HS-5 (cell line): ENCODE measurements at regions not wholly inside any gene's neighbourhood (a gene's known extent, or its start where the extent isn't known, plus 50 kb on each side); places are given as distances from the start of the nearest gene placed in this dataset.
"Not testable (repeated sequence)": the region's sequence is repeated elsewhere in the genome, so short reads cannot be mapped to it uniquely, and the experiment has no call there.

Experiments used
- DNase-seq: peaks from one replicate; pipeline ENCODE4 v3.0.0-alpha.2; 2012; ENCODE audit warnings: low read depth

DNA sequence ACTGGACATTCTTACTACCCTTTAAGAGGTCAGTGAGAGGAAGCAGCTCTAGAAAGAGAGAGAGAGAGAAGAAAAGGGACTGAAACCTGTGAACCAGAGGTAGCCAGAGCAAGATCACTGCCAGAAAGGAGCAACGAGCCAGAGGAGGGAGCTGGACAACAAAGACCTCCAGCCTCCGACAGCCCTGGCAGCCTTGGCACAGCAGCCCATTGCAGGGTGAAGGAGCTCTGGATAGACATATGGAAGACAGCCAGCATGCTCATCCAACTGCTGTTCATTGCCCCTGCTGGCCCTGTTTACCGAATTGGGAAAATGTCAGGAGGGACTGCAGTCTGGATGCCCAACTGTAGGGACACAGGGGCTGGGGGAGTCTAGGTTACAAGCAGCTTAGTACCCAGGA, 228.4 kb upstream of the SLC35G4 start:
- no peak for DNase-seq

DNA sequence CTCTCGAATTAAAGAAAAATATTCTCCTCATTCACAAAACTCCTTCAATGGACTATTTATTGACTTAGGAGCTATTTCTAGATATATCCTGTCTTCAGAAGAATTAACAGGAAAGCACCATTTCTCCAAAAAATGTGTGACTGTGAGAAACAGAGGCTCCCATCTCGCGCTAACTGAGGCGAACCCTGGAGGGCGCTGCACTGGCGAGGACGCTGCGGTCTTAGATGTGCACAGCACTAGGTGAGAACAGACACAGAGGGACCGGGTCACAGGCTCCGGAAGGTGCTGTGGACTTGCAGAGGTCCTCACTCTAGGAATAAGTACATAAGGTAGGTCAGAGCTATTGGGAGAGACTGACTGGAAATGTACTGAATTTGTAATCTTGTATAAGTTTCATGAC, 229.7 kb upstream of the SLC35G4 start:
- DNase-seq: no peak

DNA sequence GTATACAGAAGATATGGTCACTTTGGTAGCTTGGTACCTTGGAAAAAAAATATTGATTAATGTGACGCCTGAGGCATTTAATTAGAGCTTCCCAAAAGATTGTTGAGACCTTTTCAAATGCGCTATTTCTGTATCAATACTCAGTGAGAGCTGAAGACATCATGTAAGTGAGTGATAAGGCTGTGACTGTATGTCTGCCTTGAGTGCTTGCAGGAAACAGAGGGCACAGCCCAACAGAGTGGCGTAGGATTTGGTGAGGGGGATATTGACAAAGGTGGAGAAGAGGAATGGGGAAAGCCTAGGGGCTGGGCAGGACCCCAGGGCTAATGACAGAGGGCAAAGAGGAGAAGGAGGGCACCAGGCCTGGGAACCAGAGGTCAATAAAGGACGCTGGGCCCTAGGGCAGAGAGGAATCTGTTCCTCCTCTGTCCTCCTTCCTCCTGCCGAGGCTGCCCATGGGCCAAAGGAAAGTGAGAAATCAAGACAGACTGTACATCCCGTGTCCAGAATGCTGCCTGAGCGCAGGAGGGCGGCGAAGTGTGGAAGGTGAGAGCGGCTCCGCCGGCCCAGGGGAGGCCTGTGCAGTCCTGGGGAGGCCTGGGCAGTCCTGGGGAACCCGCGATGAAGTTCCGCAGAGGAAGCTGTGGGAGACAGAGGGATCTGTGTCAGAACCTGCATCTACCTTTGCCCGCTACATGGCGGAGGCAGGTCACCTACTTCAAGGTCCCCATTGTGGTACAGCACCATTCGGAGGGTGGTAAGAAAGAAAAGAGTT, 228.6 kb upstream of the PIEZO2 start:
- no peak for DNase-seq

DNA sequence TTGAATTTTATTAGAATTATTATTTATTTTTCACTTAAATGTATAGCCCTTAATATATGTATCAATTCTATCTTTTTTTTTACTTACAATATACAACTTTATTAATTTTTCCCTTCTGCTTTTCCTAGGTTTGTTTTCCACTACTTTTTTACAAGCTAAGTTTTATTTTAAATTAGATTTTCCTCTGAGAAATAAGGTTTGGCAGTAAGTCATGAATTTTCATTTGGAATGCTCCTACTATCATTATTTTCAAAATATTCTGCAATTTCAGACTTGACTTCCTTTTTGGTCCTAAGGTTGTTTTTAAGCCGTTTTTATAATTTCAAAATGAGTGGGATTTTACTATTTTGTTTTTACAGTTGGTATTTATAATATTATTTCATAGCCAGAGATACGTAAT, 222.8 kb upstream of the PIEZO2 start:
- DNase-seq: no peak

DNA sequence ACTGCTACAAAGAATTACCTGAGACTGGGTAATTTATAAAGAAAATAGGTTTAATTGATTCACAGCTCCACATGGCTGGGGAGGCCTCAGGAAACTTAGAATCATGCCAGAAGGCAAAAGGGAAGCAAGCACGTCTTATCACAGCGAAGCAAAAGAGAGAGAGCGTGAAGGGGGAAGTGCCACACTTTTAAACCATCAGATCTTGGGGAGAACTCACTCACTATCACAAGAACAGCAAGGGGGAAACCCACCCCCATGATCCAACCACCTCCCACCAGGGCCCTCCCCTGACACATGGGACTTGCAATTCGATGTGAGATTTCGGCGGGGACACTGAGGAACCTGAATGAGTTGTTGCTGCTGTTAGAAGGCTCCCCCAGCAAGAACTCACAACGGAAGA, 220.2 kb upstream of the PIEZO2 start:
- DNase-seq: no peak

DNA sequence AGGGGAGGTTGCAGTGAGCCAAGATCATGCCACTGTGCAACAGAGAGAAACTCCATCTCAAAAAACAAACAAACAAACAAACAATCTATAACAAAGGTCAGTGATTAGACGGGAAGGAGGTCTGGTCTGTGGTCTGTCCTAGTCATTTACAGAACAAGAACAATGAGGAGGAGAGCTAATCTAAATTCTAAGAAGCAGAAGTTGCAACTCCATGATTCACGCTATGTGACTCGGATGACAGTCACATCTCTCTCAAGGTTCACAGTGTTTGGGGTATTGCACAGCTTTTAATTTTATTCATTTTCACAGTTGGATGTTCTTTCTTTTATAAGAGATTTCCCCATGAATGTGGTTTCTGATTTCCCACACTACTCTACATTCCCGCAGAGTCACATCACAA, 218.7 kb upstream of the PIEZO2 start:
- DNase-seq: peak; percentile 33

DNA sequence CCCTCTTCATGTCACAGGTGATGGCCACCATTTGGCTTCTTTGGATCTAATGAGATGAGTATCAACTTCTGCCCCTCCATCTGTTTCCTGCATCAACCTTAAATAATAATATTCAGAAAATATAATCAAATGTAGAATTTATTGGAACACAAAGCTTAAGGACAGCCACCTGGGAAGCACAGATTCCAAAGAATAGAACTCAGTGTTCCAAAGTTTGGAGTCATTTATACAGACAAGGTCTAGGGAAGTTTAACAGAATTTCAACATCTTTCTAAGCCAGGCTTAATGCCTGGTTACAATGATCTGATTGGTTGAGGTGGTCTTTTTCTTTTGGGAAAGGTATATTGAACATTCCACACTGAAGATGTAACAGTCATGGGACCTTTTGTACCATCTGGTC, 218.0 kb upstream of the PIEZO2 start:
- no peak for DNase-seq

DNA sequence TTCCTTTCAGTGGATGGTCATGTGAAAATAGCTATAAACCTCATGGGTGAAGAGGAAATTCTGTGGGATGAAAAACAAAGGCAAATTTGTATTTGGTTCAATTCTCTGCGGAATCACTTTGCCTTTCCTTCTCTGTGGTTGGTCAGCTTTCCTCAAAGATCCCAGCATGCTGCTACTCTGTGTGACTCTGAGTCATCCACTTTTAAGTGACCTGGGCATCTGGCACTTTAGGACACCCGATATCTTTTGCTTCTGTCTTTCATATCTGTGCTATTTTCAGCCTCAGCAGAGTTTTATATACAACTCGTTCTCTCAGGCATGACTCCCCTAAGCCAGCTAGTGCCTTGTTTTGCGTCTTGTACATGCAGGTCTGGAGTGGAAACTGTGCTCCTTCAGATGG, 217.0 kb upstream of the PIEZO2 start:
- DNase-seq: no peak

DNA sequence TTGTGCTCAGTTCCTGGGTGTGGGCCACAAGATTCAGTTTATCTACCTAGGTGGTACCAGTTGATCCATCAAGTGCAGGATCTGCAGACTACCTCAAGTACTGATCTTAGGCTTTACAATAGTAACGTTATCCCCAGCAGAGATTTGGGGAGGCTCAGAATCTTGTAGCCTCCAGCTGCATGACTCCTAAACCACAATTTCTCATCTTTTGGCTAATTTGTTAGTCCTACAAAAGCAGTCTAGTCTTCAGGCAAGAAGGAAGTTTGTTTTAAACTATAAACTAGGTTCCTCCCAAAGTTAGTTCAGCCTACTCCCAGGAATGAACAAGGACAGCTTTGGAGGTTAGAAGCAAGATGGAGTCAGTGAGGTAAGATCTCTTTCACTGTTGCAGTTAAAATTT, 213.5 kb upstream of the PIEZO2 start:
- DNase-seq: no peak

DNA sequence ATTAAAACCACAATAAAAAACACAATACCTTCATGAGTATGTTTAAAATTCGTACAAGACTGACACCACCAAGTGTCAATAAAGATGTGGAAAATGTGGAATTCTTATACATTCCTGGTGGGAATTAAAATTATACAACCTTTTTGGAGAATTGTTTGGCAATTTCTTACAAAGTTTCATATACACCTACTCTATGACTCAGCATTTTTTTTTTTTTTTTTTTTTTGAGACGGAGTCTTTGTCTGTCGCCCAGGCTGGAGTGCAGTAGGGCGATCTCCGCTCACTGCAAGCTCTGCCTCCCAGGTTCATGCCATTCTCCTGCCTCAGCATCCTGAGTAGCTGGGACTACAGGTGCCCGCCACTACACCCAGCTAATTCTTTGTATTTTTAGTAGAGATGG, 212.5 kb upstream of the PIEZO2 start:
- not testable (repeated sequence) for DNase-seq

DNA sequence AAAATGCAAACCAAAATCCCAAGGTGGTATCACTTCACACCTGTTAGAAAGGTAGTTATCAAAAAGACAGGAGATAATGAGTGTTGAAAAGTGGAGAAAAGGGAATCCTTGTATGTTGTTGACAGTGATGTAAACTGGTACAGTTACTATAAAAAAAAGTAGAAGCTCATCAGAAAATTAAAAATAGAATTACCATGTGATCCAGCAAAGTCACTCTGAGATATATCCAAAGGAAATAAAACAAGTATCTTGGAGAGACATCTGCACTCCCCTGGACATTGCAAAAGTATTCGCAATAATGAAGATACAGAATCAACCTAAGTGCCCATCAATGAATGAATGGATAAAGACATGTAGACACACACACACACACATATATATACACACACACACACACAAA, 208.3 kb upstream of the PIEZO2 start:
- DNase-seq: no peak

DNA sequence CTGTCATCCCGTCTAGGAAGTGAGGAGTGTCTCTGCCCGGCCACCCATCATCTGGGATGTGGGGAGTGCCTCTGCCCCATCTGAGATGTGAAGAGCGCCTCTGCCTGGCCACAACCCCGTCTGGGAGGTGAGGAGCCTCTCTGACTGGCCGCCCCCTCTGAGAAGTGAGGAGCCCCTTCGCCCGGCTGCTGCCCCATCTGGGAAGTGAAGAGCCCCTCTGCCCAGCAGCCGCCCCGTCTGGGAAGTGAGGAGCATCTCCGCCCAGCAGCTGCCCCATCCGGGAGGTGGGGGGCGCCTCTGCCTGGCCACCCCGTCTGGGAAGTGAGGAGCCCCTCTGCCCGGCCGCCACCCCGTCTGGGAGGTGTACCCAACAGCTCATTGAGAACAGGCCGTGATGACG, 195.2 kb upstream of the PIEZO2 start:
- not testable (repeated sequence) for DNase-seq

DNA sequence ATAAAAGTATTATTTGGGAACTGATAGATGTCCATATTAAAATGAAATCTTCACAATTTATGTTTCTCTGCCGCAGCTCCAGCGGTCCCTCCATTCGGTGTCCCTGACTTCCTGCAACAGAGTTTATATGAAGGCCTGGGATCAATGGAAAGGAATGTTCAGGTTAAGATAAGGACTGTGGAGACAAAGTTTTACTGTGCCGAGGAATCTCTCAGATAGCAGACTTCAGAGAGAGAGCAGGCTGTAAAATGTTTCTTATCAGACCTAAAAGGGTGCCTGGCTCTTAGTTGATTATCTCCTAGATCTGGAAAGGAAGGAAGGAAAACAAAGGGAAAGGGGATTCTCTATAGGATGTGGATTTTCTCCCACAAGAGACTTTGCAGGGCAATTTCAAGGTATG, 193.7 kb upstream of the PIEZO2 start:
- no peak for DNase-seq

DNA sequence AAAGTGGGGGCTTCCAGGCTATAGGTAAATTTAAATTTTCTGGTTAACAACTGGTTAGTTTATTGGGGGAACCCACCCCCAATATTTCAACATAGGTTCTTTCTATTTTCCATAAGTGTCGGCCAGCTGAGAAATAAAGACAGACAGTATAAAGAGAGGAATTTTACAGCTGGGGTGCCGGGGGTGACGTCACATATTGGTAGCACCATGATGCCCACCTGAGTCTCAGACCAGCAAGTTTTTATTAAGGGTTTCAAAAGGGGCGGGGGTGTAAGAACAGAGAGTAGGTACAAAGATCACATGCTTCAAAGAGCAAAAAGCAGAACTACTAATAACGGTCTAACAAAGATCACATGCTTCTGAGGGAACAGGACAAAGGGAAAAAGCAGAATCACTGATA, 192.7 kb upstream of the PIEZO2 start:
- not testable (repeated sequence) for DNase-seq

DNA sequence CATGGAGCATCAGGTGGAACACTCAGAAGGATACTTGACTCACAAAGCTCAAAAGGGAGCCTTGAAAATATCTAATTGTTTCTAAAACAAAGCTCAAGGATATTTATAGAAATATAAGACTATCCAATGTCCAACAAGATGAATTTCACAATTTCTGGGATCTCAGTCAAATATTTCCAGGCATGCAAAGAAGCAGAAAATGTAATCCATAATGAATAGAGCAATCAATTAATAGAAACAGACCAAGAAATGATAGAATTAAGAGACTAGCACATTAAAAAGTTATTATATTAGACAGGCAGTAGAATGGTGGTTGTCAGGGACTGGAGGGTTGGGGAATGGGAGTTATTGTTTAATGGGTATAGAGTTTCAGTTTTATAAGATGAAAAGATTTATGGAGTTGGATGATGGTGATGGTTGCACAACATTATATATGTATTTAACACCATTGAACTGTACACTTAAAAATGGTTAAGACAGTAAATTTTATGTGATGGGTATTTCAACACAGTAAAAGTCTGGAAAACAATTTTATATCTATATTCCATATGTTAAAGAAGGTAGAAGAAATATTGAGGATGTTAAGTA, 189.9 kb upstream of the PIEZO2 start:
- no peak for DNase-seq

DNA sequence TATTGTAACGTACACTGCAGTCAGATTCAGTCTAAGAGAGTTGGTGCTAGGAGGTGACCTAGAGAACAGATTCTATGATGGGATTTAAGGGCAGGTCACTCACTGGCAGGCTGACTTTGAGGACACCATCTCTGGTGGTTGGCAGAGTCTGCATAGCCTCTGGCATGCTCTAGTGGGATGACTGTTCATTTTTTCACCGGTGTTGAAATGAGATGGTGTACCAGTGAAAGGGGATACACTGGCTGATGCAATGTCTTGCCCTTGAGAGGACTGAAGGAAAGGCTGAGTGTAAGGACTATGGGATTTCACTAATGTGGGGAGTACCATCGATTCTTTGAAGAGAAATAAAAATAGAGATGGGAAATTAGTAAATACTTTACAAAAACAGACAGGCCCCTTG, 186.9 kb upstream of the PIEZO2 start:
- DNase-seq: no peak

DNA sequence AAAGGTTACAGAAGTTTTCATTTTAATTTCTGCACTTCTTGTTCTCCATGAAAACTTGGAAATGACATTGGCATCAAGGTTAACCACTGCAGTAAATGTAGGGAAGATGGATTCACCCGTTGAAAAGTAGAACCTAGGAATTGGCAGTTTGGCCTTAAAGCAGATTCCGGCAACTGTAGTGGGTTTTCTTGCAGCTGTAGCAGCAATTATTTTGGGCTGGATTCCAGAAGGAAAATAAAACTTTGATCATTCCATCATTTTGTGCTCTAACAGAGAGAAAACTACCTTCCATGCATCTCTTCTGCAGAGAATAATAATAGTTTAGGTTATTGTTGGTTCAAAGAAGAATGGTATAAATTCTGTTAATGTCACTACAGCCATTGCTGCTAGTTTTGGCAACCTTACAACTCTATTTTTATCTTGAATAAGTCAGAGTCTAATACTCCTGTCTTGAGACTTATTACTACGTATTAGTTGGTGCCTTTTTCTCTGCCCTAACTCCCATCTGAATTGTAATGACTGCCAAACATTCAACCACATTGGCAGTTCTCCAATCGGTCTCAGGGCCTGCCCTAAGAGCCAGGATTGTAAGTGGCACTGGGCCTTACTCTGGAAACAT, 178.1 kb upstream of the PIEZO2 start:
- no peak for DNase-seq

DNA sequence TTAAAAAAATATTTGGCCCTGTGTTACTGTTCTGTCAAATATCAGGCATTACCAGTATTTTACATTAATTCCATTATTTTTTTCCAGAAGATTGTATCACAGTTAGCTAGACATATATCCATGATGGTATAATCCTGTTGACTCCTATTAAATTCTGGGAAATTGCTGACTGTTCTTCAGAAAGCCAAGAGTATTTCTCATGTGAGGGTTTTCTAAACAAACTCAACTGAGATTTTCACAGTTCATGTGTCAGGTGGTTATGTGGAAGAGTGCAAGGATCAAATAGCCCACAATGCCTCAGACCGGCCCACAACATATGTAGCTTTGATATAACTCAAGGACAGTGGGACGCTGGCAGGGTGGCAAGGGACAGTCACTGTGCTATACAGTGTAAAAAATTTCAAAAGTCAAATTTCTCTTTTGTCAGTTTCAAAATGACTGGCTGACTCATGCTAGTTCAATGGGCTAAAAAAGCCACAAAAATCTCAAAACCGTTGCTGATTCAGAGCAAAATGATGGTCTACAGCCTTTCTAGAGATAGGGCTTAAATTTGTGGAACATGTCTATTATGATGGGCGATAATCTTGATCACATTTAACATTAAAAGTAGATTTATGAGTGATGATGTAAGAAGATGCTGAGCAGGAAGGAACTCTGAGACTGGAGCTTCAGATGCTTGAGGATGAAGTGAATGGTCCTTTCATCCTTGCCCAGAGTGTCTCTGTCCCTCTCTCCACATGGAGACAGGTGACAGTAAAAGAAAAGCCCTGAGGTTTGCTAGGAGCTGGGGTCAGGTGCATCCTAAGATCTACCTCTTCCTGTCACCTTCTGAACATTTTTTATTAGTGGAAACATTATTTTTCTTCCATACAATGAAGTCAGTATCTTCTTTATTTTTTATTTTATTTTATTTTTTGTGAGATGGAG, 175.8 kb upstream of the PIEZO2 start:
- DNase-seq: peak; percentile 82

DNA sequence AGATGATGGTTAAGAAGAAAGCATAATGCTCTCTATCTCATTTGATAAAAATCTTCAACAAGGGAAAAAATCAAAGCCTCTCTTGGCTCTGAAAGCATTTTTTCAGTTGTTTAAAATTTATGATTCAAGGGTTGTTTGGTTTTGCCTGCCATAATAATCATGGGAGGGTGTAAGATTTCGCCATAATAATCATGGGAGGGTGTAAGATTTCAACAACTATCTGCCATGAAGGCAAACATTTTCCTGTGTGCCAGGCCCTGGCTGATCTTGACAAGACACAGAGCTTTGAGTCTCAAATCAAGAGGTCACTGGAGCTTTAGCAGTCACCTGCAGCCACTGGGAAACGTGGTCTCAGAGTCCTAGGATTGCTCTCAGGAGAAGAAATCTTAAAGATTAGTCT, 175.1 kb upstream of the PIEZO2 start:
- DNase-seq: no peak

DNA sequence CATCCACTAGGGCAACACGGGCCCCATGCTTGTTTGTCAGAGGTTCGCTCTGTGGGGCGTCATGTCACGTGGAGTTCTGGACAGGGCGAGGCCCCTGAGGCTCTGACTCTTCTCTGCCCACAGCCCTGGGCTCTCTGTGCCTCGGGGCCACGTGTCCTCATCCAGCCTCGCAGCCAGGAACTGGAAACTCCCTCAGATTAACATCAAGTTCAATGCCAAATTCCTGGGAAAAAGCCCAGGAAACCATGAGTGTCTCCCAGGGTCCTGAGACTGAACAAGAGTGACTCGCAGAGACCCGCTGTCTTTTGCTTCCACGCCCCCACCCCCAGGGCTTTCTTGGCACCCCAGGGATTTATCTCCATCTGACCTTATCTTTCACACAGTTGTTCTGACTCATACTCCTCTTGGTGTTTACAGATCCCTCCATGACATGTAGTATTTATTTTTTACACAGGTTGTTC, 174.0 kb upstream of the PIEZO2 start:
- no peak for DNase-seq

DNA sequence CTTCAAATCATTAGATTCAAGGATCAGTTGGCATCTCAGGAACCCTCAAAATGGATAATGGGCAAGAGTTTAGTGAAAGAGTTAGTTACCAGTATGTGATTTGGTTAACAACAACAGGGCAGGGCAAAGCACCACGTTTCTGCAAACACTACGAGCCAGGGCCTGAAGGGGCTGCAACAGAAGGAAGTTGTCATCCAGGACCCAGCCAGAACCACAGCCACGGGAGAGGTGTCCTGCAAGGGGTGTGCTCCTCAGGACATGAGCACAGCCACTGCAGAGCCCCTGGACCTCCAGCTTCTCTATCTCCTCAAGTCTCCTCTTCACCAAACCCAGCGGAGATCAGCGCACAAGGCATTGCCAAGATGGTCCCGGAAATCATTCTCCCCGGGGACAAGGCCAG, 173.3 kb upstream of the PIEZO2 start:
- no peak for DNase-seq

DNA sequence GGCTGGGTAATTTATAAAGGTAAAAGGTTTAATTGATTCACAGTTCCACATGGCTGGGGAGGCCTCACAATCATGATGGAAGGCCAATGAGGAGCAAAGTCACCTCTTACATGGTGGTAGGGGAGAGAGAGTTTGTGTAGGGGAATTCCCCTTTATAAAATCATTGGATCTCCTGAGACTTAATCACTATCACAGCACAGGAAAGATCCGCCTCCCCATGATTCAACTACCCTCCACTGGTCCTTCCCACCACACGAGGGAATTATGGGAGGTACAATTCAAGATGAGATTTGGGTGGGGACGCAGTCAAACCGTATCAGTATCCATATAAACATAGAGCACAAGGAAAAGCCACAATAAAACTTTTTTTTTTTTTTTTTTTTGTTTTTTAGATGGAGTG, 172.6 kb upstream of the PIEZO2 start:
- no peak for DNase-seq
